Activated naive CD8-positive, alpha-beta T cell treated with anti-CD3 and anti-CD28 coated beads for 36 hours (primary cell): ENCODE measurements at regions not wholly inside any gene's neighbourhood (a gene's known extent, or its start where the extent isn't known, plus 50 kb on each side); places are given as distances from the start of the nearest gene placed in this dataset.
"Not testable (repeated sequence)": the region's sequence is repeated elsewhere in the genome, so short reads cannot be mapped to it uniquely, and the experiment has no call there.

ENCODE experiments used
- DNase-seq: peaks from one replicate; pipeline ENCODE4 v3.0.0; 2021
- H3K27ac Mint-ChIP-seq: one replicate; pipeline ENCODE4 v1.8.0; 2022; ENCODE audit warnings: mild to moderate bottlenecking, moderate library complexity, mixed read lengths
- H3K27me3 Mint-ChIP-seq: one replicate; pipeline ENCODE4 v1.8.0; 2022; ENCODE audit warnings: mild to moderate bottlenecking, mixed read lengths
- H3K36me3 Mint-ChIP-seq: one replicate; pipeline ENCODE4 v1.8.0; 2021; ENCODE audit warnings: mild to moderate bottlenecking, mixed read lengths
- H3K4me1 Mint-ChIP-seq: one replicate; pipeline ENCODE4 v1.8.0; 2021; ENCODE audit warnings: mixed read lengths
- H3K4me3 Mint-ChIP-seq: one replicate; pipeline ENCODE4 v1.8.0; 2022; ENCODE audit warnings: mild to moderate bottlenecking, moderate library complexity, mixed read lengths
- H3K9me3 Mint-ChIP-seq: one replicate; pipeline ENCODE4 v1.8.0; 2022; ENCODE audit warnings: mixed read lengths

GRCh38 chr17:33896263-33896662, 358.8 kb upstream of the CCL2 start:
- DNase-seq, result no peak
- H3K9me3 Mint-ChIP-seq, result no peaks in the 10 kb centered on the region
- H3K27ac Mint-ChIP-seq, result no peak overlapping the region
- peaks cover 30% of the 10 kb centered on the region for H3K27me3 Mint-ChIP-seq
- no peaks in the 10 kb centered on the region for H3K36me3 Mint-ChIP-seq
- no peak overlapping the region for H3K4me3 Mint-ChIP-seq
- H3K4me1 Mint-ChIP-seq, result no peaks in the 10 kb centered on the region

DNA sequence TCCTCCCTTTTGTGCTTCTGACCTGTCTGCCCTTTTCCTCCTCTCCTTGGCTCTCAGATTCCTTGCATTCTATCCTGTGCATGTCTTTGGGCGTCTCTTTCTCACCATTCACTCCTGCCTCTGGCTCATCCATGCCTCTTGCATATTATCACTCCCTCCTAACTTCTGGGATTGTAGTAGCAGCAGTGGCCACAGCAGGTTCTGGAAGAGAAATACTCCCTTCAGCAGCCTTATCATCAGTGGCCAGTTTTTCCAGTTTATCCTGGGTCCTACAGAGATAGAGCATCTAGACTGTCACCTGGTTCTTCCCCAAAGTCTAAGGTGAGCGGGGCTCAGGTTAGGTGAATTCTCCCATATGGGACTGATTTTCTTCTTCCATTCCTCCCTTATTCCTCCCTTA, 354.0 kb upstream of the CCL2 start:
- Mint-ChIP-seq H3K4me1 (no peaks in the 10 kb centered on the region), H3K9me3 (no peaks in the 10 kb centered on the region)

GRCh38 chr17:33902901-33903449, 352.1 kb upstream of the CCL2 start:
- no peak overlapping the region for H3K4me3 Mint-ChIP-seq
- H3K9me3 Mint-ChIP-seq, result no peaks in the 10 kb centered on the region
- DNase-seq, result no peak
- no peaks in the 10 kb centered on the region for H3K36me3 Mint-ChIP-seq
- peaks cover 21% of the 10 kb centered on the region for H3K27me3 Mint-ChIP-seq
- no peaks in the 10 kb centered on the region for H3K4me1 Mint-ChIP-seq
- H3K27ac Mint-ChIP-seq, result no peak overlapping the region

More for the DNA sequence above, 354.0 kb upstream of the CCL2 start:
- Mint-ChIP-seq H3K4me3 (no peak overlapping the region), H3K27me3 (peaks cover 32% of the 10 kb centered on the region), H3K36me3 (no peaks in the 10 kb centered on the region), H3K27ac (no peak overlapping the region)
- DNase-seq, result no peak

- Mint-ChIP-seq H3K27ac (no peak overlapping the region), H3K36me3 (no peaks in the 10 kb centered on the region), H3K27me3 (peaks cover 22% of the 10 kb centered on the region), H3K9me3 (no peaks in the 10 kb centered on the region), H3K4me1 (no peaks in the 10 kb centered on the region), H3K4me3 (no peak overlapping the region)
- no peak for DNase-seq
Observed at GRCh38 chr17:33904476-33904875, 350.6 kb upstream of the CCL2 start.

GRCh38 chr17:33905338-33905800, 349.7 kb upstream of the CCL2 start:
- Mint-ChIP-seq H3K27me3 (peaks cover 16% of the 10 kb centered on the region), H3K4me3 (no peak overlapping the region), H3K36me3 (no peaks in the 10 kb centered on the region), H3K27ac (no peak overlapping the region), H3K9me3 (no peaks in the 10 kb centered on the region), H3K4me1 (no peaks in the 10 kb centered on the region)
- no peak for DNase-seq

DNA sequence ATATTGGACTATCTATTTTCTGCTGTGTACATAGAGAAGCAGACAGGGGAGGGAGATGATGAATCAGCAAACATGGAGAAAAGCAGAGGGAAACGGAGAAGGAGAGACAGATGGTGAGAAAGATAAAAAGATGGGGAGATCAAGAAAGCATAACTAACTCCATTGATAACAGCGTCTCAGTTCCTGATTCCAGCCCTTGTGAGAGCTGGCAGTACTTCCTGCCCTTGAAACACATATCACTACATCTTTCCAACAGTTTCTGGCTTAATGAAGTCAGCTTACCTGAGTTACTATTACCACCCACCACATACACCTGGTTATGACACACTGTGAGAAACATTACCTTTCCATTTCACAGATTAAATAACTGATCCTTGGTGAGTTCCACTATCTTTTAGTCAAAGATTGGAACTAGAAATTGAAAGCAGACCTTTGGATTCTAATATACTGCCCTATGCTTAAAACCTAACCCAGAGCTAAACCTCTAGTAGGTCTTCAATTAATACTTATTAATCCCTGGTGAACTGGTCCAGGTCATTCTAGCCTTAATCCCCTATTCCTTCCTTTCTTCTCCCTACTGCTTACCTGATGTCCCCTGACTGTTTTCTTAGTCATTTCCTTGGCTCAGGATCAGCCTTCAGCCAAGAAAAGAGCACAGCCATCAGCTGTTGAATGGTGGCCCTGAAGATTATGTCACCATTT, 346.6 kb upstream of the CCL2 start:
- Mint-ChIP-seq H3K27ac (no peak overlapping the region), H3K27me3 (peaks cover 8% of the 10 kb centered on the region), H3K4me1 (no peaks in the 10 kb centered on the region), H3K4me3 (no peak overlapping the region), H3K36me3 (no peaks in the 10 kb centered on the region), H3K9me3 (no peaks in the 10 kb centered on the region)
- no peak for DNase-seq

DNA sequence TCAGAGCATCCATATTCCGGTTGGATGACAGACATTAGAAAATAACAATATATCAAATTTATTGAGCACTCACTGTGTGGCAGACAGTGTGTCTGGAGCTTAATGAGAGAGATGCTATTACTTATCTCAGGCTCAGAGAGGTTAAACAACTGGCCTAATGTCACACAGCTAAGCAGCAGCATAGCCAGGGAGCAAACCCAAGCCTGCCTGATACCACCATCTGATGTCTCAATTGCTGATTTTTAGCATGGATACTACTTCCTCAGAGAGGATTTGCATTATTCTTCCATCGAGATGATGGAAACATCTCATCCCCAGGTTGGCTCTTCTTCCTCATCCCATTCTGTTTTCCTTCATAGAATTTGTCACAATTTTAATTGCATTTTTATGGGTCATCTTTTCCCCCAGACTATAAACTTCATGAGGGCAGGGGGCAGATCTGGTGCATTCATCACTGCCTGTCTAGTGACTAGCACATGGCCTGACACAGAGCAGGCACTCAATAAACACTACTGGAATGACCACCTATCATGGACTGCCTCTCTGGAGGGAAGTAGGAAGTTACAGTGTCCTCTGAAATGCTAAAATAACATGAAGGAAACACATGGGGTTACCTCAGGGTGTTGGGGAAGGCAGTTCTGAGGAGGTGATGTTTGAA, 344.8 kb upstream of the CCL2 start:
- DNase-seq, result no peak
- Mint-ChIP-seq H3K4me1 (no peaks in the 10 kb centered on the region), H3K27me3 (peaks cover 8% of the 10 kb centered on the region), H3K36me3 (no peaks in the 10 kb centered on the region), H3K4me3 (no peak overlapping the region), H3K9me3 (no peaks in the 10 kb centered on the region), H3K27ac (no peak overlapping the region)

- H3K36me3 Mint-ChIP-seq, result no peaks in the 10 kb centered on the region
- H3K27me3 Mint-ChIP-seq, result peaks cover 8% of the 10 kb centered on the region
- no peak for DNase-seq
- H3K9me3 Mint-ChIP-seq, result no peaks in the 10 kb centered on the region
- no peaks in the 10 kb centered on the region for H3K4me1 Mint-ChIP-seq
- no peak overlapping the region for H3K4me3 Mint-ChIP-seq
- H3K27ac Mint-ChIP-seq, result no peak overlapping the region
Observed at GRCh38 chr17:33914125-33914524, 341.0 kb upstream of the CCL2 start.

- DNase-seq, result no peak
- no peaks in the 10 kb centered on the region for H3K9me3 Mint-ChIP-seq
- no peaks in the 10 kb centered on the region for H3K4me1 Mint-ChIP-seq
- H3K36me3 Mint-ChIP-seq, result no peaks in the 10 kb centered on the region
- no peak overlapping the region for H3K27ac Mint-ChIP-seq
- no peak overlapping the region for H3K4me3 Mint-ChIP-seq
- peaks cover 13% of the 10 kb centered on the region for H3K27me3 Mint-ChIP-seq
Observed at GRCh38 chr17:33922971-33923370, 332.1 kb upstream of the CCL2 start.

DNA sequence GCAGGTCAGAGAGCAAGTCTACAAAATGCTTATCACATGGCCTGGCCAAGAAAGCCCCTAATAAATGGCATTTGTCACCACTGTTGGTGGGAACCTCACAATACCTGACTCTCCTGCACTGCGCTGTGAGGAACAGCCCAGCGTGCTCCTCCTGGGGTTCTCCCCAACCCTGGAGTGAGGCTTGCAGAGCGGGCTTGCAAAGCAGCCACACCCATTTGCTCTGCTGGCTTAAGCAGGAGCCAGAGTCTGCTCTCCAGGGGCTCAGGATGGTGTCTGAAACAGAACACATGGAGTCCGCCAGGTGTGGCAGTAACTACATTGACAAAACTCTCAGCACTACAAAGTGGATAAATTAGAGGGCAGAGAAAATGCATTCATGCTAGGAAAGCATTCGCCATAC, 331.0 kb upstream of the CCL2 start:
- no peaks in the 10 kb centered on the region for H3K36me3 Mint-ChIP-seq
- no peaks in the 10 kb centered on the region for H3K9me3 Mint-ChIP-seq
- no peak overlapping the region for H3K4me3 Mint-ChIP-seq
- no peak for DNase-seq
- H3K4me1 Mint-ChIP-seq, result no peaks in the 10 kb centered on the region
- no peak overlapping the region for H3K27ac Mint-ChIP-seq
- peaks cover 13% of the 10 kb centered on the region for H3K27me3 Mint-ChIP-seq

- H3K27me3 Mint-ChIP-seq, result peaks cover 13% of the 10 kb centered on the region
- H3K27ac Mint-ChIP-seq, result no peak overlapping the region
- DNase-seq, result no peak
- no peaks in the 10 kb centered on the region for H3K36me3 Mint-ChIP-seq
- H3K4me3 Mint-ChIP-seq, result no peak overlapping the region
- H3K9me3 Mint-ChIP-seq, result no peaks in the 10 kb centered on the region
- no peaks in the 10 kb centered on the region for H3K4me1 Mint-ChIP-seq
Observed at GRCh38 chr17:33925649-33926048, 329.4 kb upstream of the CCL2 start.

DNA sequence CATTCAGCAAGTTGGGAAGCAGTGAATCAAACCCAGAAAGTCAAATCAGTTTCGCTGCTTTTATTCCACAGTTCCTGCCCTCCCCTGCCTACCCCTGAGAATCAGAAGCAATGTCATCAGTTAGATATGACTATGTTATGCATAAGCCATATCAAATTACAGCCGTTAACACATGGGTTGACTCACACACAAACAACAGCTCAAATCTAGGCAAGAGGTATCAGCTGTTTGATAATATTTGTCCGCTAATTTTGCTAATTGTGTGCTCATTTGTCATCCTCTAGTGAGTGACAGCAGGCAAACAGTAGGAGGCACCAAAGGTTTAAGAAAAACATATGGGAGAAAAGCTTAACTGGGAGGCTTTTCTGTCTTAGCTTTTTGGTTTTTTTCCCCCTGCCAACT, 327.4 kb upstream of the CCL2 start:
- no peaks in the 10 kb centered on the region for H3K9me3 Mint-ChIP-seq
- H3K27ac Mint-ChIP-seq, result no peak overlapping the region
- no peak for DNase-seq
- peaks cover 4% of the 10 kb centered on the region for H3K27me3 Mint-ChIP-seq
- H3K4me1 Mint-ChIP-seq, result no peaks in the 10 kb centered on the region
- no peak overlapping the region for H3K4me3 Mint-ChIP-seq
- H3K36me3 Mint-ChIP-seq, result no peaks in the 10 kb centered on the region

DNA sequence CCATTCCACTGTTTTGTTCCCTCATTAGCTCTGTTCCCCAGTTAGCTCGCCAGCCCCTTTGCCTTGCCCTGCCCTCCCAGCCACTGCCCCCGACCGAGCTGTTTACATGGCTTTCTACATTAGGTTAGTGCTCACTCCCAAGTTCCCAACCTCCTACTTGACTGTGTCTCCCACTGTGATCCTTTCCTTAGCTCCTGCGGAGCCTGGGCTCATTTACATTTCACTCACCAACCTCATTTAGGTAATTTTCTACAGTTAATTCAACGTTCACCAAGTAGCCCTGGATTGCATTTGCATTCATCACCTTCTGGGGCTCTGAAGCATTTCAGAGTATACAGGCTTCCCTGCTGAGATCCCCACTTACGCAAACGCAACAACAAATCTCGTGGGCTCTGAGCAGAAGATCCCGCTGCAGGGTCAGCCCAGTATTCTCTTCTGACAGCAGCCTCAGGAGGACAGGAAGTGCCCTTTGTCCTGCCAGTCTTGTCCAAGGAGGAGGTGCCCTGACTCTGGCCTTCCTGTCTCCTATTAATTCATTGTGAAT, 325.8 kb upstream of the CCL2 start:
- no peaks in the 10 kb centered on the region for H3K4me1 Mint-ChIP-seq
- no peak overlapping the region for H3K27ac Mint-ChIP-seq
- H3K9me3 Mint-ChIP-seq, result no peaks in the 10 kb centered on the region
- no peak overlapping the region for H3K4me3 Mint-ChIP-seq
- H3K27me3 Mint-ChIP-seq, result peaks cover 4% of the 10 kb centered on the region
- DNase-seq, result no peak
- no peaks in the 10 kb centered on the region for H3K36me3 Mint-ChIP-seq

- H3K36me3 Mint-ChIP-seq, H3K9me3 Mint-ChIP-seq, H3K4me3 Mint-ChIP-seq, H3K27ac Mint-ChIP-seq, DNase-seq, H3K4me1 Mint-ChIP-seq, H3K27me3 Mint-ChIP-seq: not testable (repeated sequence)
Observed at GRCh38 chr17:33931148-33931814, 323.8 kb upstream of the CCL2 start.

DNA sequence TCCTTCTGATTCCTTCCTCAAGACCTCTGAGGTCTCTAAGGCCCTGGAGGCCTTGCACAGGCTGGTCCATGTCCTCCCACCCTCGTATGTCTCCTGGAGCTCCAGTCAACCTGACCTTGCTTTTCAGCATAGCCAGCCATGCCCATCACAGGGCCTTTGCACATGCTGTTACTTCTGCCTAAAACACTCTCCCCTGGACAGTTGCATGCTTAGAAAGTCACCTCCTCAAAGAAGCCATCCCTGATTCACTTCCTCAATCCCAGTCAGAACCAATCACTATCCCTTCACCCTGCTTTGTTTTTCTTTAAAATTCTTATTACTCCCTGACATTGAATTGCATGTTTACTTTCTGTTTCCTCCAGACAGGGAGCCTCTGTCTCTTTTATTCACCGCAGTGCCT, 322.1 kb upstream of the CCL2 start:
- Mint-ChIP-seq H3K27ac (no peak overlapping the region), H3K4me3 (no peak overlapping the region), H3K27me3 (no peaks in the 10 kb centered on the region), H3K36me3 (no peaks in the 10 kb centered on the region), H3K4me1 (no peaks in the 10 kb centered on the region), H3K9me3 (no peaks in the 10 kb centered on the region)
- no peak for DNase-seq
